ENCODE measurements at regions not wholly inside any gene's neighbourhood (a gene's known extent, or its start where the extent isn't known, plus 50 kb on each side); places are given as distances from the start of the nearest gene placed in this dataset.

GRCh38 chr11:115787302-115787701 is 283.1 kb upstream of the CADM1 start:
- no peaks in the 10 kb centered on the region for H3K79me2 ChIP-seq (replicated peaks; ENCODE audit: insufficient read depth)
- H2AFZ ChIP-seq, result no peak overlapping the region
- TF ChIP-seq CREB1 (CRISPR knock-in tag; IDR thresholded peaks at IDR 0.05; ENCODE audit: low read depth), result no peak
- H3K36me3 ChIP-seq (ENCODE audit: insufficient read depth), result no peaks in the 10 kb centered on the region
- no peak for ATAC-seq
- DNase-seq (ENCODE audit: low spot score), result no peak
- no peak overlapping the region for H3K4me3 ChIP-seq
- H3K27me3 ChIP-seq (ENCODE audit: insufficient read depth), result no peaks in the 10 kb centered on the region
- Mint-ChIP-seq H3K4me1 (no peaks in the 10 kb centered on the region), H3K27me3 (ENCODE audit: insufficient read depth, low read depth, poor library complexity) (peaks cover 2% of the 10 kb centered on the region), H3K4me3 (no peak overlapping the region), H3K36me3 (ENCODE audit: low read depth) (no peaks in the 10 kb centered on the region), H3K27ac (no peak overlapping the region), H3K9me3 (no peaks in the 10 kb centered on the region)
- no peak overlapping the region for H3K4me2 ChIP-seq
- H3K9me2 ChIP-seq (ENCODE audit: insufficient read depth), result peaks cover 18% of the 10 kb centered on the region
- no peak overlapping the region for H3K27ac ChIP-seq (ENCODE audit: low read depth)
- H3K4me1 ChIP-seq (ENCODE audit: insufficient read depth), result no peaks in the 10 kb centered on the region
- no peaks in the 10 kb centered on the region for H3F3A ChIP-seq (replicated peaks; ENCODE audit: low read depth)
- no peaks in the 10 kb centered on the region for H4K20me1 ChIP-seq (replicated peaks; ENCODE audit: insufficient read depth)

GRCh38 chr11:115784796-115785521 is 280.7 kb upstream of the CADM1 start:
- no peak overlapping the region for H3K27ac ChIP-seq (ENCODE audit: low read depth)
- H3K36me3 Mint-ChIP-seq (ENCODE audit: low read depth), result no peaks in the 10 kb centered on the region
- H4K20me1 ChIP-seq (replicated peaks; ENCODE audit: insufficient read depth), result no peaks in the 10 kb centered on the region
- H3K9me3 Mint-ChIP-seq, result no peaks in the 10 kb centered on the region
- no peaks in the 10 kb centered on the region for H3F3A ChIP-seq (replicated peaks; ENCODE audit: low read depth)
- no peak overlapping the region for H3K4me3 ChIP-seq
- H3K36me3 ChIP-seq (ENCODE audit: insufficient read depth), result no peaks in the 10 kb centered on the region
- H2AFZ ChIP-seq, result no peak overlapping the region
- peaks cover 9% of the 10 kb centered on the region; the same call in 2 of the 3 replicates for H3K4me1 Mint-ChIP-seq
- H3K27me3 Mint-ChIP-seq (ENCODE audit: insufficient read depth, low read depth, poor library complexity), result peaks cover 5% of the 10 kb centered on the region
- peaks cover 9% of the 10 kb centered on the region for H3K9me2 ChIP-seq (ENCODE audit: insufficient read depth)
- H3K4me1 ChIP-seq (ENCODE audit: insufficient read depth), result 0 out of 2 replicates have a peak, but pooled peaks cover 8% of the 10 kb centered on the region
- no peak for ATAC-seq
- DNase-seq (ENCODE audit: low spot score), result no peak
- H3K27ac Mint-ChIP-seq, result no peak overlapping the region
- no peaks in the 10 kb centered on the region for H3K27me3 ChIP-seq (ENCODE audit: insufficient read depth)
- TF ChIP-seq, protein P1, sequence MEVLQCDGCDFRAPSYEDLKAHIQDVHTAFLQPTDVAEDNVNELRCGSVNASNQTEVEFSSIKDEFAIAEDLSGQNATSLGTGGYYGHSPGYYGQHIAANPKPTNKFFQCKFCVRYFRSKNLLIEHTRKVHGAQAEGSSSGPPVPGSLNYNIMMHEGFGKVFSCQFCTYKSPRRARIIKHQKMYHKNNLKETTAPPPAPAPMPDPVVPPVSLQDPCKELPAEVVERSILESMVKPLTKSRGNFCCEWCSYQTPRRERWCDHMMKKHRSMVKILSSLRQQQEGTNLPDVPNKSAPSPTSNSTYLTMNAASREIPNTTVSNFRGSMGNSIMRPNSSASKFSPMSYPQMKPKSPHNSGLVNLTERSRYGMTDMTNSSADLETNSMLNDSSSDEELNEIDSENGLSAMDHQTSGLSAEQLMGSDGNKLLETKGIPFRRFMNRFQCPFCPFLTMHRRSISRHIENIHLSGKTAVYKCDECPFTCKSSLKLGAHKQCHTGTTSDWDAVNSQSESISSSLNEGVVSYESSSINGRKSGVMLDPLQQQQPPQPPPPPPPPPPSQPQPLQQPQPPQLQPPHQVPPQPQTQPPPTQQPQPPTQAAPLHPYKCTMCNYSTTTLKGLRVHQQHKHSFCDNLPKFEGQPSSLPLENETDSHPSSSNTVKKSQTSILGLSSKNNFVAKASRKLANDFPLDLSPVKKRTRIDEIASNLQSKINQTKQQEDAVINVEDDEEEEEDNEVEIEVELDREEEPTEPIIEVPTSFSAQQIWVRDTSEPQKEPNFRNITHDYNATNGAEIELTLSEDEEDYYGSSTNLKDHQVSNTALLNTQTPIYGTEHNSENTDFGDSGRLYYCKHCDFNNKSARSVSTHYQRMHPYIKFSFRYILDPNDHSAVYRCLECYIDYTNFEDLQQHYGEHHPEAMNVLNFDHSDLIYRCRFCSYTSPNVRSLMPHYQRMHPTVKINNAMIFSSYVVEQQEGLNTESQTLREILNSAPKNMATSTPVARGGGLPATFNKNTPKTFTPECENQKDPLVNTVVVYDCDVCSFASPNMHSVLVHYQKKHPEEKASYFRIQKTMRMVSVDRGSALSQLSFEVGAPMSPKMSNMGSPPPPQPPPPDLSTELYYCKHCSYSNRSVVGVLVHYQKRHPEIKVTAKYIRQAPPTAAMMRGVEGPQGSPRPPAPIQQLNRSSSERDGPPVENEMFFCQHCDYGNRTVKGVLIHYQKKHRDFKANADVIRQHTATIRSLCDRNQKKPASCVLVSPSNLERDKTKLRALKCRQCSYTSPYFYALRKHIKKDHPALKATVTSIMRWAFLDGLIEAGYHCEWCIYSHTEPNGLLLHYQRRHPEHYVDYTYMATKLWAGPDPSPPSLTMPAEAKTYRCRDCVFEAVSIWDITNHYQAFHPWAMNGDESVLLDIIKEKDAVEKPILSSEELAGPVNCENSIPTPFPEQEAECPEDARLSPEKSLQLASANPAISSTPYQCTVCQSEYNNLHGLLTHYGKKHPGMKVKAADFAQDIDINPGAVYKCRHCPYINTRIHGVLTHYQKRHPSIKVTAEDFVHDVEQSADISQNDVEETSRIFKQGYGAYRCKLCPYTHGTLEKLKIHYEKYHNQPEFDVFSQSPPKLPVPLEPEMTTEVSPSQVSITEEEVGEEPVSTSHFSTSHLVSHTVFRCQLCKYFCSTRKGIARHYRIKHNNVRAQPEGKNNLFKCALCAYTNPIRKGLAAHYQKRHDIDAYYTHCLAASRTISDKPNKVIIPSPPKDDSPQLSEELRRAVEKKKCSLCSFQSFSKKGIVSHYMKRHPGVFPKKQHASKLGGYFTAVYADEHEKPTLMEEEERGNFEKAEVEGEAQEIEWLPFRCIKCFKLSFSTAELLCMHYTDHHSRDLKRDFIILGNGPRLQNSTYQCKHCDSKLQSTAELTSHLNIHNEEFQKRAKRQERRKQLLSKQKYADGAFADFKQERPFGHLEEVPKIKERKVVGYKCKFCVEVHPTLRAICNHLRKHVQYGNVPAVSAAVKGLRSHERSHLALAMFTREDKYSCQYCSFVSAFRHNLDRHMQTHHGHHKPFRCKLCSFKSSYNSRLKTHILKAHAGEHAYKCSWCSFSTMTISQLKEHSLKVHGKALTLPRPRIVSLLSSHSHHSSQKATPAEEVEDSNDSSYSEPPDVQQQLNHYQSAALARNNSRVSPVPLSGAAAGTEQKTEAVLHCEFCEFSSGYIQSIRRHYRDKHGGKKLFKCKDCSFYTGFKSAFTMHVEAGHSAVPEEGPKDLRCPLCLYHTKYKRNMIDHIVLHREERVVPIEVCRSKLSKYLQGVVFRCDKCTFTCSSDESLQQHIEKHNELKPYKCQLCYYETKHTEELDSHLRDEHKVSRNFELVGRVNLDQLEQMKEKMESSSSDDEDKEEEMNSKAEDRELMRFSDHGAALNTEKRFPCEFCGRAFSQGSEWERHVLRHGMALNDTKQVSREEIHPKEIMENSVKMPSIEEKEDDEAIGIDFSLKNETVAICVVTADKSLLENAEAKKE (CRISPR knock-in tag; IDR thresholded peaks at IDR 0.05), result no peak
- TF ChIP-seq, protein P2, sequence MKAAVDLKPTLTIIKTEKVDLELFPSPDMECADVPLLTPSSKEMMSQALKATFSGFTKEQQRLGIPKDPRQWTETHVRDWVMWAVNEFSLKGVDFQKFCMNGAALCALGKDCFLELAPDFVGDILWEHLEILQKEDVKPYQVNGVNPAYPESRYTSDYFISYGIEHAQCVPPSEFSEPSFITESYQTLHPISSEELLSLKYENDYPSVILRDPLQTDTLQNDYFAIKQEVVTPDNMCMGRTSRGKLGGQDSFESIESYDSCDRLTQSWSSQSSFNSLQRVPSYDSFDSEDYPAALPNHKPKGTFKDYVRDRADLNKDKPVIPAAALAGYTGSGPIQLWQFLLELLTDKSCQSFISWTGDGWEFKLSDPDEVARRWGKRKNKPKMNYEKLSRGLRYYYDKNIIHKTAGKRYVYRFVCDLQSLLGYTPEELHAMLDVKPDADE (IDR thresholded peaks at IDR 0.05), result no peak
- TF ChIP-seq REST (IDR thresholded peaks at IDR 0.05; ENCODE audit: unreplicated experiment), result no peak
- no peak for TF ChIP-seq EZH2 (IDR thresholded peaks at IDR 0.05; ENCODE audit: low read depth, unreplicated experiment)
- no peak for TF ChIP-seq CREB1 (CRISPR knock-in tag; IDR thresholded peaks at IDR 0.05; ENCODE audit: low read depth)
- no peak for TF ChIP-seq CTCF (conservative IDR thresholded peaks at IDR 0.05; ENCODE audit: low read depth in 2 of 2)
- TF ChIP-seq POLR2AphosphoS5 (IDR thresholded peaks at IDR 0.05; ENCODE audit: low read depth), result no peak
- H3K4me2 ChIP-seq, result no peak overlapping the region
- no peaks in the 10 kb centered on the region for H3K79me2 ChIP-seq (replicated peaks; ENCODE audit: insufficient read depth)
- no peak overlapping the region for H3K4me3 Mint-ChIP-seq
